ENCODE measurements at regions not wholly inside any gene's neighbourhood (a gene's known extent, or its start where the extent isn't known, plus 50 kb on each side); places are given as distances from the start of the nearest gene placed in this dataset.

DNA sequence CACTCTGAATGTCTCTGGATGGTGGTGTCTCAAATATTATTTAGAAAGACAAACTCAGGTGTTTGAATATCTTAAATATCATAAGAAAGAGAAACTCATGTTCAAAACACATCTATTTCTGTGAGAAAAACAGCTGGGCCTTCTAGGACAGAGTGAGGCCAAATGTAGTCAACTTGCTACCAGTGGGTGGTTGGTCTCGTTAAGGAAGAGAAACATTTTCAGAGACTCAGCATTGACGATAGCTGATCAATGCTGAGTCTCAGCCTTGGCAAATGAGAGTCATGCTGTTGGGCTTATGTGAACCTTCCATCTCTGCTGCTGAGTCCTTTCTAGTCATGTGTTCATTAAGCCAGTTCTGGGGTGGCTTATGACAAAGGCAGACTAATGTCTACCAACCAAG lies 418.0 kb downstream of the CETN3 start:
- DNase-seq (ENCODE audit: low read depth) = no peak
- no peak overlapping the region for H3K4me3 ChIP-seq (replicated peaks; ENCODE audit: low read depth, low read length)
- TF ChIP-seq, protein P1, sequence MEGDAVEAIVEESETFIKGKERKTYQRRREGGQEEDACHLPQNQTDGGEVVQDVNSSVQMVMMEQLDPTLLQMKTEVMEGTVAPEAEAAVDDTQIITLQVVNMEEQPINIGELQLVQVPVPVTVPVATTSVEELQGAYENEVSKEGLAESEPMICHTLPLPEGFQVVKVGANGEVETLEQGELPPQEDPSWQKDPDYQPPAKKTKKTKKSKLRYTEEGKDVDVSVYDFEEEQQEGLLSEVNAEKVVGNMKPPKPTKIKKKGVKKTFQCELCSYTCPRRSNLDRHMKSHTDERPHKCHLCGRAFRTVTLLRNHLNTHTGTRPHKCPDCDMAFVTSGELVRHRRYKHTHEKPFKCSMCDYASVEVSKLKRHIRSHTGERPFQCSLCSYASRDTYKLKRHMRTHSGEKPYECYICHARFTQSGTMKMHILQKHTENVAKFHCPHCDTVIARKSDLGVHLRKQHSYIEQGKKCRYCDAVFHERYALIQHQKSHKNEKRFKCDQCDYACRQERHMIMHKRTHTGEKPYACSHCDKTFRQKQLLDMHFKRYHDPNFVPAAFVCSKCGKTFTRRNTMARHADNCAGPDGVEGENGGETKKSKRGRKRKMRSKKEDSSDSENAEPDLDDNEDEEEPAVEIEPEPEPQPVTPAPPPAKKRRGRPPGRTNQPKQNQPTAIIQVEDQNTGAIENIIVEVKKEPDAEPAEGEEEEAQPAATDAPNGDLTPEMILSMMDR (IDR thresholded peaks at IDR 0.05; ENCODE audit: low read length, missing control alignments) = no peak

DNA sequence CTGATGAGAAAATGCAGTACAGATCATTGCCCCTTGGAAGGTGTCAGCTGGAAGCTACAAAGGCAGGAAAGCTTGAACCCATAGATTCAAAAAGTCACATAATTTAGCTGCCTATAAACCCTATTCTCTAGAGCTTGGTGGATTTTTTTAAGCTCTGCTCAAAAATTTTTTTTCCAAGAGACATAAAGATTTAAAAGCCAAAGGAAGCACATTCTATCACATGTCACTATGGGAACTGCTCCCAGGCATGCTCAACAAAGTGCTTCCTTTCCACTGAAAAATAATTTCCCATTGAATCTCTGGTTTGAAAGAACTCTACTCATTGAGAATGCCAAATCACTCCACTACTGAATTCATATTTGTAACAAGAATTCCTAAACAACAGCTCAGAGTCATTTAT lies 419.8 kb downstream of the CETN3 start:
- H3K4me3 ChIP-seq (replicated peaks; ENCODE audit: low read depth, low read length) = no peak overlapping the region
- DNase-seq (ENCODE audit: low read depth) = peak; percentile 19
- TF ChIP-seq, protein P1 (IDR thresholded peaks at IDR 0.05; ENCODE audit: low read length, missing control alignments) = no peak

DNA sequence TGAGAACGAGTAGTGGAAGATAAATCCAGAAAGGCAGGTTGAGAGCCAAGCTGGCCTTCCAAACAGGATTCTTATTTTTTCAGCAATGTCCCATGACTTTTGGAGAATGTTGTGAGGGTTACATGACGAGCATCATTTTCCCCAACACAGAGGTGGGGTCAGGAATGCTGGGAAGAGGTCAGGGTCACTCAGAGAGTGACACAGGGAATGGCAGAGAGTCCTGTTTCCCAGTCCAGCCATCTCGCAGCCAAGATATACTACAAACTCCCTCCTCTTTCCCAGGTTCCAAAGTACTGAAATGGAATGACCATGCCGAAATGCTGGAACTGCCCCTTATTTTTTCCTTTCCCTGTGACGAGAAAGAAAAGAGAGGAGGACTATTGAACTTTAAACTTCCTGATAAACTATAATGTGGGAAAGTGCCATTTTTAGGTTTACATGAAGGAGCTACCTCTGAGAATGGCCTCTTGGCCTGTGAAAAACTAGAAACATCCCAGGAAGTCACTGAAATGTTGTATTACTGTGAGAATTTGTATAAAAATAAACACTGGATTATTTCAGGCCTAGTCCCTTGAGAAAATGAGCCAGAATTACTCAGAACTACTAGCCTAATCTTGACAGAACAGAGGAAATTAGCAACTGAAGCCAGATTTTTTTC lies 420.4 kb downstream of the CETN3 start:
- TF ChIP-seq, protein P1 (IDR thresholded peaks at IDR 0.05; ENCODE audit: low read length, missing control alignments) = no peak
- H3K4me3 ChIP-seq (replicated peaks; ENCODE audit: low read depth, low read length) = no peak overlapping the region
- DNase-seq (ENCODE audit: low read depth) = peak; percentile 71

- TF ChIP-seq, protein P1 (IDR thresholded peaks at IDR 0.05; ENCODE audit: low read length, missing control alignments) = no peak
- DNase-seq (ENCODE audit: low read depth) = peak; percentile 58
- no peak overlapping the region for H3K4me3 ChIP-seq (replicated peaks; ENCODE audit: low read depth, low read length)
These were observed 421.3 kb downstream of the CETN3 start for GRCh38 chr5:89988129-89988810.

DNA sequence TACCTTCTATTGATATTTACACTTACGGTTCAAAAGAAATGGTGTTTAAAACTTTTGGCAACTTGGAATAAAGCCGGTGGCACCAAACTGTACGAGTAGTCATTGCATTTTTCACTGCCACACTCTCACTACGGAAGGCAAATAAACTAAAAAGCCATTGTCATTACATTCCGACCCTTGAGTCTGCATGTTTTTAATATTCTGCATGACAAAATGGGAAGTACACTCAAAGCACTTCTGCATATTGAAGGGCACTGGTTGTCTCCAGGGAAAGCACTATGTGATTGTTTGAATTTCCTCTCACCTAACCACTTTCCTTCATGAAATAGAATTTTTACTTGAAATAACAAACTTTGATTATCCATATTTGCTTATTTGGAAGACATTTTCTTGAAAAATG lies 426.3 kb downstream of the CETN3 start:
- TF ChIP-seq, protein P1 (IDR thresholded peaks at IDR 0.05; ENCODE audit: low read length, missing control alignments) = no peak
- H3K4me3 ChIP-seq (replicated peaks; ENCODE audit: low read depth, low read length) = no peak overlapping the region
- no peak for DNase-seq (ENCODE audit: low read depth)

- DNase-seq (ENCODE audit: low read depth) = no peak
- TF ChIP-seq, protein P1 (IDR thresholded peaks at IDR 0.05; ENCODE audit: low read length, missing control alignments) = no peak
- H3K4me3 ChIP-seq (replicated peaks; ENCODE audit: low read depth, low read length) = no peak overlapping the region
These were observed 427.4 kb downstream of the CETN3 start for GRCh38 chr5:89981878-89982773.

All from fibroblast of pulmonary artery (primary cell).